ENCODE measurements at regions not wholly inside any gene's neighbourhood (a gene's known extent, or its start where the extent isn't known, plus 50 kb on each side); places are given as distances from the start of the nearest gene placed in this dataset.

GRCh38 chr20:24046888-24047287 is 58.3 kb upstream of the GGTLC1 start:
- FAIRE-seq (no peak), DNase-seq (ENCODE audit: low read depth in 1 of 2, low spot score in 1 of 2) (no peak), ATAC-seq (no peak)
- TF ChIP-seq HMGXB4 (CRISPR knock-in tag; IDR thresholded peaks at IDR 0.05; ENCODE audit: borderline replicate concordance) (no peak), POLR2A (IDR thresholded peaks at IDR 0.05; ENCODE audit: low read length) (no peak), NPAS2 (CRISPR knock-in tag; IDR thresholded peaks at IDR 0.05; ENCODE audit: borderline replicate concordance) (no peak), MAZ (IDR thresholded peaks at IDR 0.05; ENCODE audit: borderline replicate concordance, low read depth, low read length) (no peak), MAFK (IDR thresholded peaks at IDR 0.05; ENCODE audit: partially characterized antibody) (no peak), SMC3 (IDR thresholded peaks at IDR 0.05) (no peak), HEYL (CRISPR knock-in tag; IDR thresholded peaks at IDR 0.05) (no peak), EP300 (IDR thresholded peaks at IDR 0.05) (no peak), CHD4 (IDR thresholded peaks at IDR 0.05; ENCODE audit: borderline replicate concordance) (no peak), EHF (CRISPR knock-in tag; IDR thresholded peaks at IDR 0.05) (no peak), RCOR1 (IDR thresholded peaks at IDR 0.05; ENCODE audit: low read depth, low read length) (no peak), FOXS1 (CRISPR knock-in tag; IDR thresholded peaks at IDR 0.05) (no peak), FOSB (CRISPR knock-in tag; IDR thresholded peaks at IDR 0.05) (no peak), NFE2L2 (conservative IDR thresholded peaks at IDR 0.05; ENCODE audit: low read length) (no peak), RAD21 (conservative IDR thresholded peaks at IDR 0.05 in 1 of 2, IDR thresholded peaks at IDR 0.05 in 1 of 2) (no peak), REST (IDR thresholded peaks at IDR 0.05) (no peak), CBX2 (IDR thresholded peaks at IDR 0.05; ENCODE audit: borderline replicate concordance, low read depth) (no peak)
- H3K4me1 ChIP-seq: no peaks in the 10 kb centered on the region
- H3K9me3 ChIP-seq: no peaks in the 10 kb centered on the region
- POLR2A ChIA-PET: interaction anchor here (0.7 kb wide), 1 partner anchor 808 kb away, joined by 4 read pairs; no protein-coding TSS in a partner anchor
- CTCF ChIA-PET: interaction anchor here (1.7 kb wide), 1 partner anchor 16 kb away, joined by 4 read pairs; no protein-coding TSS in a partner anchor
- 87% methylated on average over 1 of the region's 1 CpG for WGBS (ENCODE audit: missing lambda C conversion rate)
- H3K4me2 ChIP-seq: no peak overlapping the region
- H3K27ac ChIP-seq: no peak overlapping the region
- no peak overlapping the region for H3K4me3 ChIP-seq

- DNase-seq (ENCODE audit: low read depth in 1 of 2, low spot score in 1 of 2) (no peak), ATAC-seq (no peak), FAIRE-seq (peak; percentile 78)
- Histone ChIP-seq H3K27ac (no peak overlapping the region), H3K4me3 (no peak overlapping the region), H3K9me3 (no peaks in the 10 kb centered on the region), H3K4me2 (no peak overlapping the region), H3K4me1 (no peaks in the 10 kb centered on the region)
- CTCF ChIA-PET: interaction anchor here (1.4 kb wide), 1 partner anchor 10 kb away, joined by 5 read pairs; no protein-coding TSS in a partner anchor
- POLR2A ChIA-PET: no interaction called here
- TF ChIP-seq CBX8 (IDR thresholded peaks at IDR 0.05): no peak
- TF ChIP-seq FOSL2 (IDR thresholded peaks at IDR 0.05): no peak
- TF ChIP-seq FOSL2 (CRISPR knock-in tag; IDR thresholded peaks at IDR 0.05): no peak
- no peak for TF ChIP-seq BHLHE40 (IDR thresholded peaks at IDR 0.05; ENCODE audit: low read depth, low read length)
- no peak for TF ChIP-seq HEYL (CRISPR knock-in tag; IDR thresholded peaks at IDR 0.05)
- TF ChIP-seq FOXS1 (CRISPR knock-in tag; IDR thresholded peaks at IDR 0.05): no peak
- no peak for TF ChIP-seq HDAC2 (IDR thresholded peaks at IDR 0.05)
- no peak for TF ChIP-seq ATOH8 (CRISPR knock-in tag; IDR thresholded peaks at IDR 0.05; ENCODE audit: low read depth)
- TF ChIP-seq MAFK (IDR thresholded peaks at IDR 0.05; ENCODE audit: partially characterized antibody): no peak
- no peak for TF ChIP-seq KDM5A (IDR thresholded peaks at IDR 0.05)
- TF ChIP-seq CHD4 (IDR thresholded peaks at IDR 0.05; ENCODE audit: borderline replicate concordance): no peak
- no peak for TF ChIP-seq HOXB5 (CRISPR knock-in tag; IDR thresholded peaks at IDR 0.05)
- no peak for TF ChIP-seq MAX (IDR thresholded peaks at IDR 0.05)
- TF ChIP-seq NPAS2 (CRISPR knock-in tag; IDR thresholded peaks at IDR 0.05; ENCODE audit: borderline replicate concordance): no peak
- TF ChIP-seq HES2 (IDR thresholded peaks at IDR 0.05): no peak
- no peak for TF ChIP-seq MYC (IDR thresholded peaks at IDR 0.05; ENCODE audit: borderline replicate concordance, low read length)
- no peak for TF ChIP-seq NFE2L2 (conservative IDR thresholded peaks at IDR 0.05; ENCODE audit: low read length)
- WGBS (ENCODE audit: missing lambda C conversion rate): 72% methylated on average over 10 of the region's 10 CpGs
These were observed 57.2 kb upstream of the GGTLC1 start for GRCh38 chr20:24045621-24046318.

Measured in A549 (cell line).